DMS153 (cell line): ENCODE measurements at regions not wholly inside any gene's neighbourhood (a gene's known extent, or its start where the extent isn't known, plus 50 kb on each side); places are given as distances from the start of the nearest gene placed in this dataset.
A peak's percentile ranks its signal among the peaks of the same experiment; 100 is the strongest.

Experiments used
- DNase-seq: peaks from one replicate; lab custom pipeline; 2025; lab: John Stamatoyannopoulos, UW

- DNase-seq = no peak
These were observed 573.8 kb downstream of the EPM2A start for GRCh38 chr6:145161501-145161900.

- no peak for DNase-seq
These were observed 565.5 kb downstream of the EPM2A start for GRCh38 chr6:145169726-145170224.

GRCh38 chr6:145175470-145175869 lies 559.9 kb downstream of the EPM2A start:
- DNase-seq = no peak

GRCh38 chr6:145178391-145178790 lies 556.9 kb downstream of the EPM2A start:
- no peak for DNase-seq

- no peak for DNase-seq
These were observed 547.7 kb downstream of the EPM2A start for GRCh38 chr6:145187491-145188206.

- DNase-seq = peak; percentile 87
These were observed 545.5 kb downstream of the EPM2A start for GRCh38 chr6:145189836-145190235.

- no peak for DNase-seq
These were observed 540.9 kb downstream of the EPM2A start for GRCh38 chr6:145194389-145194788.

GRCh38 chr6:145199961-145200360 lies 535.4 kb downstream of the EPM2A start:
- peak; percentile 81 for DNase-seq

- no peak for DNase-seq
These were observed 531.0 kb downstream of the EPM2A start for GRCh38 chr6:145204301-145204700.

GRCh38 chr6:145206247-145206907 lies 528.9 kb downstream of the EPM2A start:
- no peak for DNase-seq

- no peak for DNase-seq
These were observed 526.8 kb downstream of the EPM2A start for GRCh38 chr6:145208474-145208873.

- DNase-seq = no peak
These were observed 526.0 kb downstream of the EPM2A start for GRCh38 chr6:145209272-145209671.

GRCh38 chr6:145212813-145213212 lies 522.5 kb downstream of the EPM2A start:
- DNase-seq = no peak

GRCh38 chr6:145213614-145214013 lies 521.7 kb downstream of the EPM2A start:
- no peak for DNase-seq

GRCh38 chr6:145214570-145214969 lies 520.8 kb downstream of the EPM2A start:
- no peak for DNase-seq

GRCh38 chr6:145224450-145224849 lies 510.9 kb downstream of the EPM2A start:
- DNase-seq = no peak

- DNase-seq = no peak
These were observed 509.8 kb downstream of the EPM2A start for GRCh38 chr6:145225500-145225899.

GRCh38 chr6:145227593-145227992 lies 507.7 kb downstream of the EPM2A start:
- DNase-seq = no peak

- DNase-seq = no peak
These were observed 506.2 kb downstream of the EPM2A start for GRCh38 chr6:145228962-145229582.

- no peak for DNase-seq
These were observed 501.4 kb downstream of the EPM2A start for GRCh38 chr6:145233955-145234354.

- DNase-seq = no peak
These were observed 500.1 kb downstream of the EPM2A start for GRCh38 chr6:145235207-145235606.

GRCh38 chr6:145238787-145239186 lies 496.5 kb downstream of the EPM2A start:
- no peak for DNase-seq

- DNase-seq = no peak
These were observed 494.3 kb downstream of the EPM2A start for GRCh38 chr6:145241039-145241438.
